GM18502 (cell line): ENCODE measurements at regions not wholly inside any gene's neighbourhood (a gene's known extent, or its start where the extent isn't known, plus 50 kb on each side); places are given as distances from the start of the nearest gene placed in this dataset.

Source experiments
- ATAC-seq: cut with Tn5 transposase; IDR thresholded peaks from one replicate; pipeline ENCODE4 v1.9.1; 2021; ENCODE audit warnings: mild to moderate bottlenecking; ENCODE audit not compliant: unreplicated experiment, poor library complexity

GRCh38 chr11:19391652-19392051 lies 150.9 kb upstream of the E2F8 start:
- ATAC-seq: no peak

GRCh38 chr11:19391026-19391425 lies 150.3 kb upstream of the E2F8 start:
- ATAC-seq: no peak

- no peak for ATAC-seq
Measured at GRCh38 chr11:19389787-19390303, 149.1 kb upstream of the E2F8 start.

GRCh38 chr11:19382131-19382611 lies 141.4 kb upstream of the E2F8 start:
- no peak for ATAC-seq

- no peak for ATAC-seq
Measured at GRCh38 chr11:19380375-19380774, 139.6 kb upstream of the E2F8 start.

GRCh38 chr11:19379465-19379864 lies 138.7 kb upstream of the E2F8 start:
- no peak for ATAC-seq

- no peak for ATAC-seq
Measured at GRCh38 chr11:19378814-19379213, 138.1 kb upstream of the E2F8 start.

- ATAC-seq: no peak
Measured at GRCh38 chr11:19377881-19378280, 137.1 kb upstream of the E2F8 start.

- ATAC-seq: no peak
Measured at GRCh38 chr11:19375440-19375839, 134.7 kb upstream of the E2F8 start.

- no peak for ATAC-seq
Measured at GRCh38 chr11:19374151-19374569, 133.4 kb upstream of the E2F8 start.

- ATAC-seq: no peak
Measured at GRCh38 chr11:19372381-19372780, 131.6 kb upstream of the E2F8 start.

- no peak for ATAC-seq
Measured at GRCh38 chr11:19370100-19370861, 129.5 kb upstream of the E2F8 start.

GRCh38 chr11:19368726-19369375 lies 128.1 kb upstream of the E2F8 start:
- no peak for ATAC-seq

- no peak for ATAC-seq
Measured at GRCh38 chr11:19366992-19367709, 126.4 kb upstream of the E2F8 start.

GRCh38 chr11:19365743-19366410 lies 125.1 kb upstream of the E2F8 start:
- ATAC-seq: no peak

GRCh38 chr11:19359221-19360000 lies 118.7 kb upstream of the E2F8 start:
- no peak for ATAC-seq

GRCh38 chr11:19357943-19358342 lies 117.2 kb upstream of the E2F8 start:
- no peak for ATAC-seq

- no peak for ATAC-seq
Measured at GRCh38 chr11:19355601-19356000, 114.9 kb upstream of the E2F8 start.

GRCh38 chr11:19353287-19353850 lies 112.6 kb upstream of the E2F8 start:
- no peak for ATAC-seq
